Activated T-cell treated with anti-CD3 and anti-CD28 coated beads, Interleukin-2, amount 50 U/mL, for 24 hours (primary cell): ENCODE measurements at regions not wholly inside any gene's neighbourhood (a gene's known extent, or its start where the extent isn't known, plus 50 kb on each side); places are given as distances from the start of the nearest gene placed in this dataset.

ENCODE experiments used
- DNase-seq: peaks from one replicate; pipeline ENCODE4 v3.0.0-alpha.2; 2020
- H3K27ac Mint-ChIP-seq: 2 replicates; pipeline ENCODE4 v1.8.0; 2020; ENCODE audit warnings: mild to moderate bottlenecking, mixed read lengths
- H3K27me3 Mint-ChIP-seq: 2 replicates; pipeline ENCODE4 v1.8.0; 2020; ENCODE audit warnings: mixed read lengths
- H3K36me3 Mint-ChIP-seq: 2 replicates; pipeline ENCODE4 v1.8.0; 2020; ENCODE audit warnings: low read depth, mixed read lengths
- H3K4me1 Mint-ChIP-seq: 2 replicates; pipeline ENCODE4 v1.8.0; 2020; ENCODE audit warnings: low read depth, mixed read lengths
- H3K4me3 Mint-ChIP-seq: 2 replicates; pipeline ENCODE4 v1.8.0; 2020; ENCODE audit warnings: mild to moderate bottlenecking, moderate library complexity, mixed read lengths
- H3K9me3 Mint-ChIP-seq: 2 replicates; pipeline ENCODE4 v1.8.0; 2020; ENCODE audit warnings: mixed read lengths

DNA sequence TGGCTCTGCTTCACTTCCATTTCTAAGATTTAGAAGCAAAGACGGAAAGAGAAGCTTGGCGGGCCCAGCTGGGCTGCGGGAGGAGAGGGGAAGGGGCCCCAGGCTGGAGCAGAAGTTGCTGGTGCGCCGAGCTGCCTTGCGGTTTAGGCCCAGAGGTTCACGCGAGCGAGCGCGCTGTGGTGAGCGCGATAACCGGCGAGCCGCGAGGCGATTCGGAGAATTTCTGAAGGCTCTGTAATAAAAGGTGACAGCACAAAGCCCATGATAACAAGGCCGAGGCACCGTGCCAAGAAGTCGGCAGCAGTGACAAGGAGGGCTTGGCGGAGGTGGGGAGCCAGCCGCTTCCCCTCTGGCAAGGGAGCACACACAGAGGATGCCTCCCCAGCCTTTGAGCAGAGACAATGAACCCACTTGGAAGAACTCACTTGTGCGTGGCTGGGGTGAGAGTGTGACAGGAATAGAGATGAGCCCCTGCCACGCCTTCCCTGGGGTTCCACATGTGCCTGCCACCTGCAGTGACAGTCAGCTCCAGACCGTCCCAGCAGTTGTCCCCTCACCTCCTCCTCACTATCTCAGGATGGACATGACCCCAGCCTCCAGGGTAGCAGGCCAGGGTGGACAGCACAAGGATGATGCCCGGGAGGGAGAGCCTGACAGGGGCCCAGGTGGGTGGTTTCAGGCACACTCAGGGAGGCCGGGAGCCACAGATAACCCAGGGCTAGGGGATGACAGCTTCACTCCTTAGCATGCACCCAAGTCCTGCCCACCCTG lies 315.2 kb downstream of the UACA start:
- Mint-ChIP-seq H3K4me1 (peaks cover 36% of the 10 kb centered on the region), H3K27me3 (peaks cover 45% of the 10 kb centered on the region), H3K9me3 (no peaks in the 10 kb centered on the region), H3K36me3 (no peaks in the 10 kb centered on the region), H3K4me3 (no peak overlapping the region), H3K27ac (no peak overlapping the region)
- DNase-seq, result peak; percentile 52

DNA sequence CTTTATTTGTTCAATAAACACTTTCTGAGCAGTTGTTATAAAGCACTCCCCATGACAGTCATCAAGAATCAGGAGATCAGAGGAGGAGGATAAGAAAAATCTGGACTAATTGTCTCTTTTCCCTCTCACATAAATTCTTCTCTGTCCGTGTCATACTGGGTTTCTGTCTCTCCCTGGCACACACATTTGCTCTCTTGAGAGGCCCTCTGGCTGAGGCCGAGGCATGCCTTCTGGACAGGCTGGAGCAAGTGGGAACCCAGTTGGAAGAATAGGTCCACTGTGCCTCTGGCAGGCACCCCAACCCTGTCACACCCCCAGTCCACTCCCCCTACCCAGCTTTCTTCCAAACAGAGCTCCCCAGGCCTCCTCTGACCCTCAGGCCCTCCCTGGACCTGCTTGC lies 315.8 kb downstream of the UACA start:
- H3K27ac Mint-ChIP-seq, result no peak overlapping the region
- no peaks in the 10 kb centered on the region for H3K9me3 Mint-ChIP-seq
- peaks cover 36% of the 10 kb centered on the region for H3K4me1 Mint-ChIP-seq
- H3K27me3 Mint-ChIP-seq, result peaks cover 50% of the 10 kb centered on the region
- H3K4me3 Mint-ChIP-seq, result no peak overlapping the region
- DNase-seq, result no peak
- H3K36me3 Mint-ChIP-seq, result no peaks in the 10 kb centered on the region

DNA sequence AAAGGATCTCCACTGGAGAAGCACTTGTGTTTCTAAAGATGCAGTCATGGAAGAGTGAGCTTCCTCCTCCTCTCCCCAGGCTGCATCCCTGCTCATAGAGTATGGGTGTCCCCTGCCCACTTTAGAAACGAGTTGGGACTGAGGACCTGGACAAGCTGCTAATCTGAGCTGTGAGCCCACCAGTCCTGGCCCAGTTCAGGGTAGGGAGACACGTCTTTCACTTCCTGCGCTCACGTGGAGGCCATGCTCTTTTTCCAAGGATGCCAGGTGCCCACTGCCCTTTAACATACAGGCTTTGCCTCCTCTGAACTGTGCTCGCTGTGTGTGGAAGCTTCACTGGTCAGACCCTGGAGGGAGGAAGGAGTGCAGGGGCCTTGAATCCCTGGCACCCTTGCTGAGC lies 316.3 kb downstream of the UACA start:
- H3K4me1 Mint-ChIP-seq, result peaks cover 31% of the 10 kb centered on the region
- no peak overlapping the region for H3K27ac Mint-ChIP-seq
- H3K4me3 Mint-ChIP-seq, result no peak overlapping the region
- peak; percentile 25 for DNase-seq
- peaks cover 55% of the 10 kb centered on the region for H3K27me3 Mint-ChIP-seq
- no peaks in the 10 kb centered on the region for H3K36me3 Mint-ChIP-seq
- no peaks in the 10 kb centered on the region for H3K9me3 Mint-ChIP-seq

DNA sequence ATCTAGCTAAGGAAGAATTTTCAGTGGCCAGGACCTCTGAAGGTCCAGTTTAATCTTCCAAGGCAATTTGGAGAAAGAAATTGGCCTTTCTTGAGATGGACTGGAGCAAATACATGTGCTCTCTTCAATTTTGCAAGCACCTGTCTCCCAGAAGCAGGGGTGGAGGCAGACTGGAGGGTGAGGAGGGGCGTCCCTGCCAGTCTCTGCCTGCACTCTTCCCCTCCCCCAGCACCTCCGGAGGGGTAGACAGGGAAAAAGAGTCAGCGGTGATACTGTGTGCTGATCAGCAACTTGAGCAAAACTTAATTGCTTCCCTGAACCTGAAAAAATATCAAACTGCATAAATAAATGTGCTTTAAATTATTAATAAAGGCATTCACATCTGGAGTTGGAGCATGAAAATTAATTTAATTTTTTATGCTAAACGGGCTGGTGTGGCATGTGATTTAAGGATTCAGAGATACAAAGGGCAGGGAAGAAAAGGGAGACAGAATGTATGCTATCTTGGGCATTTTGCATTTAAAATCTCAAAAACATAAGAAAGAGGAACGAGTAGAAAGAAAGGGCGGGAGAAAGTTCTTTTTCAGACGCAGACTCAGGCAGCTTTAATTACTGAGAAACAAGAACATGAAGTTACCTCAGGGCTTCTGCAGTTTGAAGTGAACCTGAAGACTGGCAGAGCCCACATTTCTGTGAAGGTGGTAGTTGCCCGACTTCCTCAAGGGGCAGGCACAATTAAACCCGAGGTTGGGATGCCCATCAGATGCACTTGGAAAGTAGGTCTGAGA lies 319.7 kb downstream of the UACA start:
- Mint-ChIP-seq H3K9me3 (no peaks in the 10 kb centered on the region), H3K27ac (no peak overlapping the region), H3K27me3 (peaks cover 58% of the 10 kb centered on the region), H3K4me3 (no peak overlapping the region), H3K4me1 (peaks cover 16% of the 10 kb centered on the region), H3K36me3 (no peaks in the 10 kb centered on the region)
- no peak for DNase-seq

DNA sequence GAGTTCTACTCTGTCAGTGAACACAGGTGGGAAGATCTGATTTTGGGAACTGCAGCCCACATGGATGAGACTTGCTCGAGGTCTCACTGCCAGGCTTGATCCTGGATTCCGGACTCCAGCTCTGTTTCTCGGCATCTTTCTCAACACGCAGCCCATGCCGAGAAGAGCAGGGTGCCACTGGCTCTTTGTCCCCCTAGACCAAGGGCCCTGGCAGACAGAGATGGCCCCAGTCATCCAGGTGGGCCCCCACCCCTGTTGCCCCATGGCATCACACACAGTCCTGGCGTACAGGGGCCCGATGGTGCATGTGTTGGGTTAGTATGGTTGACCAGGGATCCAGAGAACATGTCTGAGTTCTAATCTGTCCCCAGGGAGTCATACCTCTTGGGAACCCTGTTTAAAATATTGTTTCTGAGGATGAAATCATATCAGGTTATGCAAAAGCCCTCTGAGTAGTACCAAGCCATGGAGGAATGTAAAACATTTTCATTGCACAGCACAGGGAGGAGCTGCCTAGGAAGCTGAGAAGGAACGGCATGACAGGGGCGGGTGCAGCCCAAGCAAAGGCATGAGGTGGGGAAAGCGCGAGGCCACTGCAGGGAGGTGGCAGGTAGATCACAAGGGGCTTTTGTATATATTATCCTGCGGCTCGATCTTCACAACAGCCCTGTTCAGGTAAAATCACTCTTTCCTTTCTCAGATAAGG lies 320.6 kb downstream of the UACA start:
- Mint-ChIP-seq H3K36me3 (no peaks in the 10 kb centered on the region), H3K9me3 (no peaks in the 10 kb centered on the region), H3K4me1 (peaks cover 7% of the 10 kb centered on the region)

DNA sequence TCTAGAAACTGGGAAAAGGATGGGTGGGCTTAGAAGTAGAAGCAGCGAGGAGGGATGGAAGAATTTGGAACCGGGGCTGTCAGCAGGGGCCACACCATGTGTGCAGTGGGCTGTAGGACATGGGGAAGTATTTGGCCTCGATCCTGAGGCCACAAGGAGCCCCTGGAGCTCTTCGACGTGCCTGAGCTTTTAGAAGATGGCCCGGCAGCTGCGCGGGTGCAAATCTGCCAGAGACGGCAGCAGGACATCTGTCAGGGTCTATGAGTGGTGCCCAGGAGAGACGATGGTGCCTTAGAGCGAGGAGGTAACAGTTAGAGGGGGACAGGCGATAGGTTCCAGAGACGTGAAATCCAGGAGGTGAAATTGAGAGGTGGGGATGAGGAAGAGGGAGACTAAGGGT lies 321.1 kb downstream of the UACA start:
- Mint-ChIP-seq H3K9me3 (no peaks in the 10 kb centered on the region), H3K4me3 (no peak overlapping the region), H3K27me3 (peaks cover 45% of the 10 kb centered on the region), H3K27ac (no peak overlapping the region), H3K36me3 (no peaks in the 10 kb centered on the region), H3K4me1 (peaks cover 3% of the 10 kb centered on the region)
- peak; percentile 14 for DNase-seq

More for the DNA sequence above, 320.6 kb downstream of the UACA start:
- DNase-seq, result peak; percentile 21
- no peak overlapping the region for H3K4me3 Mint-ChIP-seq
- peaks cover 50% of the 10 kb centered on the region for H3K27me3 Mint-ChIP-seq
- H3K27ac Mint-ChIP-seq, result no peak overlapping the region

DNA sequence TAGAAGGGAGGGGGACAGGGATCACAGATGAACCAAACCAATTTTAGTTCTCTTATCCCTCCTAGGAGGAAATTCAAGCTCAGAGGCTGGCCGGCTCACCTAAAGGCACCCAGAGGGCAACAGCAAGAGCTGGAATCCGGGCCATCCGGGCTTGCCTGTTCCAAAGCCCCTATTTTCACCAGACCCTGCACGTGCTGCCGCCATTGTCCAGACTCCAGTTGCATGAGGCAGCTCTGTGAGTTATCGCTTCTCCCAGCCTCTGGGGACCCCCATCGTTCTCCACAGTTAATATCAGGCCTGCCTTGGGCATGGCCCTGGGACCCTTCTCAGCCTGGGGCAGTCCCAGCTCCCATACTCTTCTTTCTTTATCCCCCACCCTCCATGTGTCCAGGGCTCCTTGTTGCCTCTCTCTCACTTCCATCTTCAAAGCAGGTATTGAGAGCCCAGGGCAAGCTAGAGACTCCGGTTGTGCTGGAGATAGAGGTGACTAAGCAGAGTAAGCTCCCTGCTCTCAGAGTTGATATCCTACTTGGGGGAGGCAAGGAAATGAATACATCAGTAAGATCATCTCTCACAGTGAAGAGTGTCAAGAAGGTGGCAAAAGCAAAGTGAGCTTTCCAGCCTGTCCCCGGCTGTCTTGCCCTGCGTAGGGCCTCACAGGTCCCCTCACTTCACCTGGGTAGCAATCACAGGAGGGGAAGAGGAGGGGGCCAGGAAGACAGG lies 322.8 kb downstream of the UACA start:
- Mint-ChIP-seq H3K27me3 (peaks cover 33% of the 10 kb centered on the region), H3K4me3 (no peak overlapping the region), H3K9me3 (no peaks in the 10 kb centered on the region), H3K4me1 (peaks cover 15% of the 10 kb centered on the region), H3K27ac (no peak overlapping the region), H3K36me3 (no peaks in the 10 kb centered on the region)
- peak; percentile 22 for DNase-seq

DNA sequence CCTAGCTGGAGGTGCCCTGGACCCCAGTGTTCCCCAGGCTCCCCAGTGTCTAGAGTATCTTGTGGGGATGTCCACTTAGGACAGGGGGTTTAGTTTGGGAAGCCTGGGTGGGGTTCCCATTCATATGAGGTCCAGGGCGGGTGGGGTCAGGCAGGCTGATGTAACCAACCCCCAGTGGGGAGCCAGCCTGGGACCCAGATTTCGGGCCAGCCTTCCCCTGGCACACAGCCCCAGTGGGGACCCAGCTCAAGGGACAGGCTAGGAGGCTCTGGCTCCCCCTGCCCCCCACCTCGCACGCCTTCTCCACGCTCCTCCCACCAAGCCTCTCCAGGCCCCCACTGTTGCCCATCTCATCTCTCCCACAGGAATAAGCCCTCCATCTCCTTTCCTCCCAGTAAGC lies 323.5 kb downstream of the UACA start:
- peak; percentile 23 for DNase-seq
- Mint-ChIP-seq H3K4me1 (peaks cover 22% of the 10 kb centered on the region), H3K36me3 (no peaks in the 10 kb centered on the region), H3K27ac (no peak overlapping the region), H3K4me3 (no peak overlapping the region), H3K27me3 (peaks cover 33% of the 10 kb centered on the region), H3K9me3 (no peaks in the 10 kb centered on the region)

DNA sequence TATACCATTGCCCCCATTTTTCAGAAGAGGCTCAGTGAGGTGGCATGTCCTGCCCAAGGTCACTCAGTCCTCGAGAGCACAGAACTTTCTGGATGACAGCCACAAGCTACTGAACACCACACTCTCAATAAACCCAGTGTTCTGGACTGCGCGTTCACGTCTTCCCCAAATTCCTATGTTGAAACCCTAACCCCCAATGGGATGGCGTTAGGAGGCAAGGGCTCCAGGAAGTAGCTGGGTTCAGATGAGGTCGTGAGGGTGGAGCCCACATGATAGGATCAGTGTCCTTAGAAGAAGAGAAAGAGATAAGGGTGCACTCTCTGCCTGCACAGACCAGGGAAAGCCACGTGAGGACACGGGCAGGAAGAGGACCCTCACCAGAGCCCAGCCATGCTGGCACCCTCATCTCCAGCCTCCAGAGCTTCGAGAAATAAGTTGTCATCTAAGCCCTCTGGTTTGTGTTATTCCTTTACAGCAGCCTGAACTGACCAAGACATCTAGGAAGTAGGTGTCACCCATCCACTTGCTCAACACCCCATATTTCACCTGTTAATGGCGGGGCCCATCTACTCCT lies 324.0 kb downstream of the UACA start:
- Mint-ChIP-seq H3K27me3 (peaks cover 29% of the 10 kb centered on the region), H3K4me1 (peaks cover 25% of the 10 kb centered on the region), H3K36me3 (no peaks in the 10 kb centered on the region), H3K27ac (no peak overlapping the region), H3K9me3 (no peaks in the 10 kb centered on the region), H3K4me3 (no peak overlapping the region)
- DNase-seq, result peak; percentile 24

DNA sequence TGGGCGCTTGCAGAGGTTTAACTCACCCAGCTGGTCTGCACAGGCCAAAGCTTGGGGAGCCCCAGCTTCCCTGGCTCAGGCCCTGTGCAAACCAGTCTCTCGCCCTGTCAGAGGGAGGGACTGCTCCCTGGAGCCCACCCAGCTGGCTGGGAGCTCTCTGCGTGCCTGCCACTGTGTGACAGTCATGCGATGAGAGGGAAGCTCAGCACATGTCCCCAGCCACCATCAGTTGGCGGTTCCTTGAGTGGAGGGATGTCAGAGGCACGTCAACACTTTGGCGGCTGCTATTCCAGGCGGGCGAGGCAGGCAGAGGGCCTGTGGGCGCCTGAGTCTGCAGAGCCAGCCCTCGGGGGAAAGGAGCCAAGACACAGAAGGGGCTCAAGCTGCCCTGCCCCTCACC lies 324.6 kb downstream of the UACA start:
- no peak overlapping the region for H3K27ac Mint-ChIP-seq
- peaks cover 25% of the 10 kb centered on the region for H3K4me1 Mint-ChIP-seq

DNA sequence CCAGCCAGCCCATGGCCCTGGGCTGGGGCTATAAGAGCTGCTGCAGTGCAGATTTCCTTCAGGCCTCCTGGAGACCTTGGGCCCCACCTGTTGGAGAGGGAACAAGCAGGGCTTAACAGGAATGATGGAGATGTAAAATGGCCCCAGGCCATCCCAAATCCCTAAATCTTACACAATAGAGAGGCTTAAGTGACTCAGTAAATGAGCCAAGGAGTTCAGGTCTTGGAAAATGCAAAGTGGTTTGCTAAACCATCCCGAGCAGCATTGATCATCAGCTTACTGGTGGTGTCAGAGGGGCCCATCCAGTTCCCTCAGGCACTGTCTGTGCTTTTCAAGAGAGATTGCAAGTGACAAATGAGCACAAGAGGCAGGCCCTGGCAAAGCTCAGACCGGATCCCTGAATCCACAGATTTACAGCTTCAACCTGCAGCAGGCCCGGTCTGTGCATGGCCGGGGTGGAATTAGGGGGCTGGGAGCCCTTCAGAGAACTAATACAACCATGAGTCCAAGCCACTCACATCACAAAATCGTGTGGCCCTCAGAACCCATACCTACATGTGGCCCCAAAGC lies 325.4 kb downstream of the UACA start:
- H3K27ac Mint-ChIP-seq, result no peak overlapping the region
- H3K27me3 Mint-ChIP-seq, result peaks cover 17% of the 10 kb centered on the region
- H3K4me3 Mint-ChIP-seq, result no peak overlapping the region
- no peaks in the 10 kb centered on the region for H3K9me3 Mint-ChIP-seq
- H3K4me1 Mint-ChIP-seq, result peaks cover 25% of the 10 kb centered on the region
- H3K36me3 Mint-ChIP-seq, result no peaks in the 10 kb centered on the region
- peak; percentile 22 for DNase-seq

More for the DNA sequence above, 324.6 kb downstream of the UACA start:
- no peak overlapping the region for H3K4me3 Mint-ChIP-seq
- H3K27me3 Mint-ChIP-seq, result peaks cover 25% of the 10 kb centered on the region
- no peaks in the 10 kb centered on the region for H3K9me3 Mint-ChIP-seq
- DNase-seq, result peak; percentile 25
- H3K36me3 Mint-ChIP-seq, result no peaks in the 10 kb centered on the region

DNA sequence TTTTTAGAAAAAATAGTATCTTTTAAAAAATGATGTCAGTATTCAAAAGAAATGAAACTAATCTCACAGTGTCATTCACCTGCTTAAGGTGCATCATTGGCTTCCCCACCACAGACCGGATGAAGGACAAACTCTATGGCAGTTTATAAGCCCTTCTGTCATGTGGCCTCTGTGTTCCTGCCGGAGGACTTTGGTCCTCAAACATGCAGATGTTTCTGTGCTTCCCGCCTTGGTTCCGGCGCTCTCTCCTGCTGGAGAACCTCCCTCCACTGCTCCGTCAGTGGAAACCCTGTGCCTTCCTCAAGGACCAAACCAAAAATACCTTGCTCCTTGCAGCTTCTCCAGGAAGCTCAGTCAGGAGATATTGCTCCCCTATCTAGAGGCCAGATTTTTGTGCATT lies 326.3 kb downstream of the UACA start:
- Mint-ChIP-seq H3K27ac (no peak overlapping the region), H3K9me3 (no peaks in the 10 kb centered on the region), H3K4me1 (peaks cover 25% of the 10 kb centered on the region), H3K27me3 (peaks cover 9% of the 10 kb centered on the region), H3K4me3 (no peak overlapping the region), H3K36me3 (no peaks in the 10 kb centered on the region)
- DNase-seq, result peak; percentile 5

DNA sequence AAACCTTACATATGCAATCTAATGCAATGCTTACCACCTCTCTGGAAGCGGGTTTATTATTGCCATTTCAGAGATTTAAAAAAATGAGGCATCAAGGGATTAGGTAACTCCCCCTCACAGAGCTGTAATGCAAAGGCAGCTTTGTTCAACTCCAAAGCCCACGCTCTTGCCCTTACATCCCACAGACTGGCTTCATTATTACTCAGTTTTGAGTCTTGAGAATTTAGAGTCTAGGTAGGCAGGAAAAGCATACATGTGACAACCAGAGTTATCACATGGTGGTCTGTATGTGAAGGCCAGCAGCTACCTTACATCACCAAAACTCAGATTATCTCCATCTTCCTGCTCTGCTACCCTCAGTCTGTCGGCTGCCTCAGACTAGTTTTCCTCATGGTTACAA lies 326.9 kb downstream of the UACA start:
- H3K4me1 Mint-ChIP-seq, result peaks cover 25% of the 10 kb centered on the region
- no peak overlapping the region for H3K4me3 Mint-ChIP-seq
- no peaks in the 10 kb centered on the region for H3K36me3 Mint-ChIP-seq
- peak; percentile 18 for DNase-seq
- H3K27me3 Mint-ChIP-seq, result peaks cover 4% of the 10 kb centered on the region
- H3K9me3 Mint-ChIP-seq, result no peaks in the 10 kb centered on the region
- no peak overlapping the region for H3K27ac Mint-ChIP-seq

DNA sequence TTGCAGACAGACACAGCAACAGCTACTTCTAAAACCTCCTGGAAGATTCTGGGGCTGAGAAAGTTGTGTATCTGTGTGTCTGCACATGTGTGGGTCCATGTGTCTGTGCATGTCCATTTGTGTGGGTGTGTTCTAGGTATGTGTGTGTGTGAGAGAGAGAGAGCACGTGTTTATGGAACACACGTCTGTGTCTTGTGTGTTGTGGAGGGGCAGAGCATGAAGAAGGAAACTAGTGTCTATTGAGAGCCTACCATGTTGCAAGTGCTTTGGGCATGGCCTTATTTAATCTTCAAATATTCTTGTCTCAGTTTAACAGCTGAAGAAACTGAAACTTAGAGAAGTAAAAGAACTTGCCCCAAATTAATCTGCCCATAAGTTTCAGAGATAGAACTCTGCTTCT lies 327.5 kb downstream of the UACA start:
- no peaks in the 10 kb centered on the region for H3K36me3 Mint-ChIP-seq
- no peak overlapping the region for H3K4me3 Mint-ChIP-seq
- H3K9me3 Mint-ChIP-seq, result no peaks in the 10 kb centered on the region
- no peak overlapping the region for H3K27ac Mint-ChIP-seq
- peaks cover 4% of the 10 kb centered on the region for H3K27me3 Mint-ChIP-seq
- DNase-seq, result peak; percentile 22
- H3K4me1 Mint-ChIP-seq, result peaks cover 25% of the 10 kb centered on the region
